HG03045 (cell line): ENCODE measurements at regions not wholly inside any gene's neighbourhood (a gene's known extent, or its start where the extent isn't known, plus 50 kb on each side); places are given as distances from the start of the nearest gene placed in this dataset.

Source experiments
- ATAC-seq: cut with Tn5 transposase; IDR thresholded peaks from one replicate; pipeline ENCODE4 v1.9.1; 2021; ENCODE audit warnings: mild to moderate bottlenecking, moderate library complexity; ENCODE audit not compliant: unreplicated experiment

- ATAC-seq, result no peak
Measured at GRCh38 chr10:4503076-4503475, 322.9 kb upstream of the AKR1E2 start.

- no peak for ATAC-seq
Measured at GRCh38 chr10:4501306-4501705, 324.7 kb upstream of the AKR1E2 start.

- no peak for ATAC-seq
Measured at GRCh38 chr10:4498711-4499251, 327.2 kb upstream of the AKR1E2 start.

- no peak for ATAC-seq
Measured at GRCh38 chr10:4494551-4494950, 331.5 kb upstream of the AKR1E2 start.

GRCh38 chr10:4492202-4492601 is 333.8 kb upstream of the AKR1E2 start:
- no peak for ATAC-seq

GRCh38 chr10:4488904-4489303 is 337.1 kb upstream of the AKR1E2 start:
- no peak for ATAC-seq

- ATAC-seq, result no peak
Measured at GRCh38 chr10:4485636-4486035, 340.4 kb upstream of the AKR1E2 start.

- no peak for ATAC-seq
Measured at GRCh38 chr10:4483811-4484210, 342.2 kb upstream of the AKR1E2 start.

- ATAC-seq, result no peak
Measured at GRCh38 chr10:4482659-4483058, 343.3 kb upstream of the AKR1E2 start.

- no peak for ATAC-seq
Measured at GRCh38 chr10:4481192-4481591, 344.8 kb upstream of the AKR1E2 start.

GRCh38 chr10:4479342-4479741 is 346.7 kb upstream of the AKR1E2 start:
- no peak for ATAC-seq

GRCh38 chr10:4477664-4478063 is 348.3 kb upstream of the AKR1E2 start:
- ATAC-seq, result no peak

GRCh38 chr10:4475827-4476490 is 350.0 kb upstream of the AKR1E2 start:
- ATAC-seq, result no peak

GRCh38 chr10:4474829-4475228 is 351.2 kb upstream of the AKR1E2 start:
- ATAC-seq, result no peak

- no peak for ATAC-seq
Measured at GRCh38 chr10:4473977-4474376, 352.0 kb upstream of the AKR1E2 start.

GRCh38 chr10:4472190-4472904 is 353.7 kb upstream of the AKR1E2 start:
- ATAC-seq, result no peak

GRCh38 chr10:4470231-4470835 is 355.7 kb upstream of the AKR1E2 start:
- no peak for ATAC-seq

GRCh38 chr10:4467481-4467880 is 358.5 kb upstream of the AKR1E2 start:
- ATAC-seq, result no peak

GRCh38 chr10:4460267-4460666 is 365.7 kb upstream of the AKR1E2 start:
- no peak for ATAC-seq

GRCh38 chr10:4459531-4459930 is 366.5 kb upstream of the AKR1E2 start:
- ATAC-seq, result no peak

- no peak for ATAC-seq
Measured at GRCh38 chr10:4457597-4457996, 368.4 kb upstream of the AKR1E2 start.

- no peak for ATAC-seq
Measured at GRCh38 chr10:4456776-4457175, 369.2 kb upstream of the AKR1E2 start.
